H1 (cell line): ENCODE measurements at regions not wholly inside any gene's neighbourhood (a gene's known extent, or its start where the extent isn't known, plus 50 kb on each side); places are given as distances from the start of the nearest gene placed in this dataset.

Experiments used
- EZH2 ChIP-seq: fragments of 200-600 bp; sonication (generic); IDR thresholded peaks from 2 replicates; pipeline ENCODE4 v1.7.1; 2012; ENCODE audit warnings: low read depth, mild to moderate bottlenecking, moderate library complexity, low read length, inconsistent platforms; ENCODE audit not compliant: severe bottlenecking
- HDAC2 ChIP-seq, 2 experiments: fragments of 300-600 bp in 1 of 2; sonication (generic) in 1 of 2; IDR thresholded peaks; 2 replicates each; pipeline ENCODE4 v1.6.1; 2011 to 2012; ENCODE audit warnings: low read depth in 2 of 2, low read length in 2 of 2, mild to moderate bottlenecking in 2 of 2, moderate library complexity in 2 of 2, borderline replicate concordance in 1 of 2, inconsistent platforms in 1 of 2

DNA sequence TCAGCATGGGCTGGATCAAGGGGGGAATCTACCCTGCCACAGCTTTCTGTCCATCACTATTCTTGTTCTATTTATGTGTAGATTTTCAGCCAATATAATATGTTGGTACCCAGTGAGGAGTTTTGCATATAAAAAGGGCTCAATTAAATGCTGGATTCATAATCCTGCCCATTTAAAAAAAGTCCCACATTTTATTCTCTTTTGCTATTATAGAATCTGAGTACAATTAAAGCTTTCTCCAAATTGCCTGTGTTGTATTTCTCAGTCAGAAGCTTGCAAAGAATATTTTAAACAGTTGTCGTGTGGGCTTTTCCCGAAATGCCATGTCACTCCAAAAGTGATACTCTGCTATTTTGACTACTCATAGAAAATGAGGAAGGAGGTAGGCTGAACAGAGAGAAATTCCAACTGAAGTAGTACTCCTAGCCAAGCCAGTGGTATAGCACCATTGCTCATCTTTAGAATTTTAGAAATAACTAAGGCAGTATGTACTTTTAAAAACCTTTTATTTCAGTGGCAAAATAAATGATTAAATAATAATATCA, 108.3 kb upstream of the HDAC9 start (continued):
- no peak for TF ChIP-seq EZH2
- no peak for TF ChIP-seq HDAC2 (IDR thresholded peaks at IDR 0.05; ENCODE audit: borderline replicate concordance in 1 of 2, low read depth in 2 of 2, low read length in 2 of 2)
